GM19395 (cell line): ENCODE measurements at regions not wholly inside any gene's neighbourhood (a gene's known extent, or its start where the extent isn't known, plus 50 kb on each side); places are given as distances from the start of the nearest gene placed in this dataset.

Source experiments
- ATAC-seq: cut with Tn5 transposase; IDR thresholded peaks from one replicate; pipeline ENCODE4 v1.9.1; 2021; ENCODE audit warnings: mild to moderate bottlenecking, moderate library complexity; ENCODE audit not compliant: unreplicated experiment

DNA sequence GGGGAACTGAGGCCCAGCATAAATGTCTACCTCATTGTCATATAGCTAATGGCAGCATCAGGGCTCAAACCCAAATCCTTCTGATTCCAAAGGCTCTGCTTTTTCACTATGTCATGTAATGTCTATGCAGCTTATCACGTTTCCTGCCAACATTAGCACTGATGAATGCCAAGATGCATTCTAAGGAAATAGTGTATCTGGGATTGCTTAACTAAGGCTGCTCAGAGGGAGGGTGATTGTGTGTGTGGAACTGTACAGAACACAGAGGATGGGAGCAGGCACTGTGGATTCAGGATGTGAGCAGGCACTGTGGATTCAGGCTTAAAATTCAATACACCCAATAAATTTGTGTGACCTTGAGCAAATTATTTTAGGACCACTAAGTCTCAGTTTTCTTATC lies 456.4 kb upstream of the DEPDC1 start:
- no peak for ATAC-seq

DNA sequence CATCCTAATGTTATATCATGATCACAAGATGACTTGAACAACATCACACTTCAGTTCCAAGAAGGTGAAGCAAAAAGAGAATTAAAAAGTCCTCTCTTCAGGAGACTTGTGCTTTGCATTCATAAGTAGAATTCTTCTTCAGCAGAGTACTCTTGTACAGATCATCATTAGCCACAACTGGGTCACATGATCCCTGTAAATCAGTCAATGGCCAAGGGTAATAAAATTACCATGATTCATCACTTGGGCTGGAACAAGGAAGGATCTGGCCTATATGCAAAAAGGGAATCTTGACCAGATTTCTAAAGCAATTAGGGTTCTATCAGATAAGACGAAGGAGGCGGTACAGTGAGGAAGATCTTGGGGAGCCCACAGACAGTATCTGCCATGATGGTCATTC lies 458.0 kb upstream of the DEPDC1 start:
- ATAC-seq = no peak

DNA sequence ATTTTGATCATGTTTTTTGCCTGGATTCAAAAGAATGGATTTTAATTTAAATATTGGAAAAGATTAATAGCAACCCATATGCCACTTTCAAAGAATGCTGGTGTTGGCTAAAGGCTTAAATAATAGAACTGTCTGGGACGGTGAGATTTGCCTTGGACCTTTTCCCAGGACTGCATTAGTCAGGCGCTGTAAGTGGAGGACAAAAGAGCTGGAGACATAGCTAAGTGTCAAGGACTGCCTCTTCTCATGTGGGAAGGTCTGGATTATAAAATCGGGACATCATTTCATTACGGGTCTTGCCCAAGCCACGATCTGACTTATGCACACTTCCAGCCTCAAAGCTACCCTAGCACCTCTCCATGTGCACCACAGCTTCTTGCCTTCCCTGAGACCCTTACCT lies 458.5 kb upstream of the DEPDC1 start:
- no peak for ATAC-seq

DNA sequence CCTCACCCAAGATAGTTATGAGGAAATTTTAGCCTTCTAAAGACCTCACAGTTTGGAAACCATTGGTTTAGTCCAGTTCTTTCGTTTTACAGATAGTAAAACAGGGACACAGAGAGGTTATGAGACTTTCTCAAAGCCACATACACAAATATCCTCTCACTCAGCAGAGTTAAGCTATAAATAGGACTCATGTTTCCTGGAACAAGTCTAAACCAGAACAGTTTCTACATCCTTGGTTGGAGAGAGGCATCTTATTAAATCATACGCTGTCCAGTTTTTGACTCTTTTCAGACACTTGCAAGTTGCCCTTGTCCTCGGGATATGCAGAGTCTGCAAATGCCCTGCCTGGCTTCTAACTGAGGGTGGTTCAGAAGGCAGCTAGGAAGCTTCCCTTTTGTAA lies 462.1 kb upstream of the DEPDC1 start:
- ATAC-seq = no peak

DNA sequence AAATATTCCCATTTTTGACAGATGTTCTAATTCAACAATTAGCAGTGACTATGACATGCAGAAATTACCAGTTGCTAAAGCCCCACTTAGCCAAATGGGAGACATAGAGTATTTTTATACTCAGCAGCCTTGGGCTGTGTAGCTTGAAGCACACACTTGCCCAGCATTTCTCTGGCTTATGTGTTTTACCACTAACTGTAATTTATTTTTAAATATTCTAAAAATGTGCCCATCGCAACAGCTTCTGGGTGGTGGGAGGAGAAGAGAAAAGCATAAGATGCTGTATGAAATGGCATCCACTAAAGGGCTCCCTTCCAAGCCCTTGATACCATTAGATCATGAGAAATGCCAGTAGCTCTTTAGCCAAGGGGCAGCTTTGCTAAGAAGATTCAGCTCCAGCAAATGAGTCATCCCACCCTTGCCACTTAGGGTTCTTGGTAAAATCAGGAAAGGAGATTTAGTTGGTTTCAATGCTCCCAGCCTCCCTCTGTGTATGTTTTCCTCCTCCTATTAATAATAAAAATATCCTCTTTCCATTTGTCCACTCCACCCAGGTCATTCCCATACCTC lies 462.7 kb upstream of the DEPDC1 start:
- no peak for ATAC-seq

DNA sequence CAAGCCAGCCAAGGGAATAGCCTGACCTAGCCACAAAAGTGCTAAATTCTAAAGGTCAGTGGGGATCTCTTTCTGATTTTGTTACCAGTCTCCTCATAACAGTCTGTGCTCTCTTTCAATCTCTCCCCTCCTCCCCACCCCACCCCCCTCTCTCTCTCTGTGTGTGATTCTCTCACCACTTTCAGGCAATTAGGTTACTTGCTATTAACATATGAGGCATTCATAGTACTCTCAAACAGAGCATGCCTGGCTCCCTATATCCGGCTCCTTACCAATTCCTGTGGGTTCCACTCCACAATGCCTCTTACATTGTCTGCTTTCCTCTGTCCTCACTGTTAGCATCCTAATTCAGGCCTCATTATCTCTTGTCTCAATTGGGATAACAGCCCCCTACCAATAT lies 464.3 kb upstream of the DEPDC1 start:
- ATAC-seq = no peak

DNA sequence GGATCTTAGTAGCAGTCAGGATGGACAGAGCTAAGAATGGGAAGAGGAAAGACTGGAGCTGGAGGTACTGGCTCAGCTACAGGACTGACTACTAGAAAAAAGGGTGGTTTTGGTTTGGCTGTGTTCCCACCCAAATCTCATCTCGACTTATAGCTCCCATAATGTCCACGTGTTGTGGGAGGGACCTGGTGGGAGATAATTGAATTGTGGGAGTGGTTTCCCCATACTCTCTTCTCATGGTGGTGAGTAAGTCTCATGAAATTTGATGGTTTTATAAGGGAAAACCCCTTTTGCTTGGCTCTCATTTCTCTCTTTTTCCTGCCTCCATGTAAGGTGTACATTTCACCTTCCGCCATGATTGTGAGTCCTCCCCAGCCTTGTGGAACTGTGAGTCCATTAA lies 466.5 kb upstream of the DEPDC1 start:
- ATAC-seq = no peak

DNA sequence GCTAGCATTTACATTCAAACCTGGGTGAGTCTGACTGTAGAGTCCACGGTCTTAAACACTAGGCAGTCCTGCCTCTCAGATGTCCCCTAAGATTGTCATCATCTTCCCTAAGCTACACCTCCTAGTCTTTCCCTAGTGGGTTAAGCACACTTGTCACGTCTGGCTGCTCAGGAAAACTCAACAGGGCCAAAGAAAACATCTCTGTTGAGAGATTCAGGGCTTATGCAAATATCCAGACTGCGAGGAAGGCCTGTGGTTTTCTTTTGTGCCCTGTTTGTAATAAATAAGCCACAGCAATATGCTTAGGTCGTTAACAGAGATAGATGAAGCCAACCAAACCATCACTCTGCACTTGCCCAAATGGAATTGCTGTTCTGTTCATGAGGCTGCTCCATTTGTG lies 472.6 kb upstream of the DEPDC1 start:
- ATAC-seq = no peak

DNA sequence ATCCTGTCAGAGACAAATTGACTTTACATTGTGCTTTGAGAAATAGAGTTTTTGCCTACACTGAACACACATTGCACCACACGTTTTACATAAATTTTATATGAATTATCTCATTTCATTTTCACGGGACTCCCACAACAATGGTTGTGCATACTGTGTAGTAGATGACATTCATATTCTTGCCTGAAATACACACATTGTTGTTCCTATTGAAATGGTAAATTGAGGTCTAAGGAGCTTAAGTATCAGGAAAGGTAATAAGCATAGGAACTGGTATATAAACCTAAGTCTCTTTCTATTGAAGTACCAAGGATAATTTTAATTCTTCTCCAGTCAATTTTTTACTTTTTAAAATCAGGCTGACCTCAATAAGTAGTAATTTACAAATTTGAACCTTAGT lies 473.7 kb upstream of the DEPDC1 start:
- no peak for ATAC-seq

DNA sequence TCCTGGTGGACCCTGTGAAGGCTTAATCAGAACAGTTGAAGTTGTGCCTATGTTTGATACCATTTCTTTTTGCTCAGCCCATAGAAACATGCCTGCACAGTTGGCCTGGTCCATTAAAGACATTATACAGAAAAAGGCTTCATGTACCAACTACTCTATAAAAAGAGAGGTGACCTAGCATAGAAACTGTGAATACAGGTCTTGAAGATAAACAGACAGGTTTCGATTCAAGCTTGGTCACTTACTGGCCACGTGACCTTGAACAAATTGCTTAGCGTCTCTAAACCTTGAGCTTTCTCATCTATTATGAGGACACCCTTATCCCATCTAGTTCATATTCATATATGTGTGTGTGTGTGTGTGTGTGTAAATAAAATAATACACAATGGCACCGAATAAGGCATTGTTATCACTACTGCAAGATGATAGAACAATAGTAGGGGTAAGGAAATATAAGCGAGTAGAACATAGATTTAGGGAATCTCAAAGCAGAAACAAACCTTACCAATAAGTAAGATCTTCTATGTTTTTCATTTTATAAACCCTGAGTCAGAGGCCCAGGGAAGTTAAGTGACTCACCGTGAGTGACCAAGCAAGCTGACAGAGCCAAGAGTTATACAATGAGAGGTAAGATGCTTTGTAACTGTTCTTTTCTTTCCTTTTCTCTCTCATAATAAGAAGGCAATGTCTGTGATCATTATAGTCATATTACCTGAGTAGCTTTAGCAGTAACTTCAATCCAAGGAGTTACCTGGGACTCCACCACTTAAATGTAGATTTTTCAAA lies 476.8 kb upstream of the DEPDC1 start:
- ATAC-seq = no peak

DNA sequence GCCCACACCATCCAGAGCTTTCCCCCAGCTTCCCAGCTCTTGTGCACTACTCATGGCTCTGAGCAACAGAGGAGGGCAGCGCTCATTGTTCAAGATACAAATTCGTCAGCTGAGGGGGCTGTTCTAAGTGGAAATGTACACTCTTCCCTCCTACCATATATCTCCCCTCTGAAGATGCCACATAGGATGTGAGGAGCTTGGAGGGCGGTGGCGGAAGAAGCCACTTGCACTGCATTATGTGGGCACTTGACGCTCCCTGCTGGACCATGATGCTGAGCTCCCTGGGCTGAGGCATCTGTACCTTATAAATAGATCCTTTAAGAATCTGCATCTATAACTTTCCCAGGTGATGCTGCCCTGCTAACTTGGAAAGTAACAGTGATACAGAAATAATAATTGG lies 477.6 kb upstream of the DEPDC1 start:
- no peak for ATAC-seq

DNA sequence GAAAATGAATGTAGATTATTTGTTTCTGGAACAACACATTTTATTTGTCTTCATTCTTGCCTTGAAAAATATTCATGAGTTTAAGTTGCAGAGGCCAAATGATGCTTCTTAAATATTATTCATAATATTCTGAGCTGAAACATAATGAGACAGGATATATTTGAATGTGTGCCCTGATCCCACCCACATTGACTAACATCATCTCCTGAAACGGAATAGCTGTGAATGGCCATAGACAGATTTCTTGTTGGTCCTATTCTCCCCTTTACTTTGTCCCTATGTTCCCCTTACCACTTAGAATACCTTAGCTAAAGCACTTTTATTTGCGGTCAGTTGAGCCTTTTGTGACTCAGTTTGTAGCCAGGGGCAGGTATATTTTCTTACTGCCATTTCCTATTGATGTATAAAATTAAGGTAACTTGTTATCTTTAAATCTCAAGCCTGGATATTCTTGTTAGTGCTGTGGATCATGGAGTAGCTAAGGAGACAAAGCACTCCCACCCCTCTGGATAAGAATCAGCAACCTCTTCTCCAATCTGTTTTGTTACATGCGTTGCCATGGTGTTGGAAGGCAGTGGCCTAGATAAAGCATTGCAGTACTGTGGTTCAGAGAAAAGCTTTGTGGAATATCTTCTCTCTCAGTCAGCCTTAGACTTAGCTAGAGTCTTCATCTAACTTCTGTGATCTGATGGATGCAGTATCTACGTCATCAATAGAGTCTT lies 478.5 kb upstream of the DEPDC1 start:
- ATAC-seq = no peak

DNA sequence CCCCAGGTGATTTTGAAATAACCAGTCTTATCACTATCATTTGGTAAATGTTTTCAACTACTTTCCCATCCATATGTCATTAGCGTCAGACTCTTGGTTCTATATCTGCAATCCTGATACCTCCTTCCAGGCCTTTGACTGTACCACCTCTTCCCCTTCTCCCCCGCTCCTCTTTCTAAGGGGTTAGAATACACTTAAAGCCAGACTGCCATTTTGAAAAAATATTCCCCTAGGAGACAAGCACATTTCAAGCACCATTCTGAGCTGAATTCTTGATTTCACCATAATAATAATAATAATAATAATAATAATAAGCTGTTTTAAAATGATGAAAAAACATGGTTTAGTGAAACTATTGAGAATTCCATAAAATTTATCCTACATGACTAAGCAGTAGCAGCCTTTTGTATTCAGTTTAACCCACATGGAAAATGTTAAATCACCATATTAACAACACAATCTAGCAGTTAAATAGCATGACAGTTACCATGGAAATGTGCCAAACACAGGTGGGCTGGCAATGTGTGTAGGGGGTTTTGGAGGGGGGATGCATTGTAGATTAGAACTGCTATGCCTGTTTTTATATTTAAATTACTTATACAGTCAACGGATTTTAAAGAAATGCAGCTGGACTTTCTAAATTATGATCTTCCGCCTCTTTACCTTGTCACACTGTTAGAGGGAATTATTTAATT lies 480.2 kb upstream of the DEPDC1 start:
- no peak for ATAC-seq

DNA sequence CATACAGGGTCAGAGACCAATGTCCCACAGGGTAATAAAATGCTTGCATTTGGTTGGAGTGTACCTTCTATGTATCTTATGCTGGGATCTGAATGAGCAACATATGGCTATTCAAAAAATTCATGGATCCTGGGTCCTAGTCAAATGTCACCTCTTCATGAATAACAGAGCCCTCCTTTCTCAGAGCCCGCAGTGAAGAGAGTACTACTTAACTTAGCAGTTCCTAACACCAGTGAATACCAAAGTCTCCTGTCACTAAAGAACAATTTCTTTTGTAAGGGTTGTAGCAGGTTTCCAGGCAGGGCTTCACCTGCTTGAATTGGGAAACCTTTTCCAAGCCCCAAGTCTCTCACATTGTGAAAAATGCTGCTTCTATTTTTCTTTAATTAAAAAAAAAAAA lies 483.0 kb upstream of the DEPDC1 start:
- no peak for ATAC-seq

DNA sequence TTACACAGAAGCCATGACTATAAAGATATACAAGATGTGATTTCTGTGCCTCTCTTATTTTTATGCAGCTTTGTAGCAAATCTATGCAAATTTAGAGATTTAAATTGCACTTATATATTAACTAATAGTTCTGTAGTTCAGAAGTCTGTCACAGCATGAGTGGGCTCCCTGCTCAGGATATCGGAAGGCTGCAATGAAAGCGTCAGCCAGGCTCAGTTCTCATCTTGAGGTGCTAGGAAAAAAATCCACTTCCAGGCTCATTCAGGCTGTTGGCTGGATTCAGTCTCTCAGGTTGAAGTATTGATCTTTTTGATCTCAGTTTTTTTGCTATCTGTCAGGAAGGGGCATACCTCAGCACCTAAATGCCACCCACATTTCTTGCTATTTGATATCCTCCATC lies 487.4 kb upstream of the DEPDC1 start:
- no peak for ATAC-seq

DNA sequence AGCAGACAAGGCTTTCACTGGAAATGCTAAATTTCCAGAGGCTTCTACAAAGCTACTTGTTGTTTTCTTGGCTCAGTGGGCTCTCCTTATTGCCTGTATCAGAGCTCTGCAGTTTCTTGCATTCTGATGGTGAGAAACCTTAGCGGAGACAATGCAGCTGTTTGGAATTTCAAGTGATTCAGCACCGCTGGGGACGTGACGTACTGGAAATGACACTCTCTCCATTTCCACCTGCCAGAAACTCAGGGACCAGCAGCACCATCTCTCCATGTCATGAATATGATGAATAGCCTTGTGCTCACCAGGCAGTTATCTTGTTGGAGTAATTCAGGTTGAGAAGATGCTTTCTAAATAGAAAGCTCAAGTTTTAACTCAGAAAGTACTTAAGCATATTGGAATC lies 497.2 kb upstream of the DEPDC1 start:
- ATAC-seq = no peak

DNA sequence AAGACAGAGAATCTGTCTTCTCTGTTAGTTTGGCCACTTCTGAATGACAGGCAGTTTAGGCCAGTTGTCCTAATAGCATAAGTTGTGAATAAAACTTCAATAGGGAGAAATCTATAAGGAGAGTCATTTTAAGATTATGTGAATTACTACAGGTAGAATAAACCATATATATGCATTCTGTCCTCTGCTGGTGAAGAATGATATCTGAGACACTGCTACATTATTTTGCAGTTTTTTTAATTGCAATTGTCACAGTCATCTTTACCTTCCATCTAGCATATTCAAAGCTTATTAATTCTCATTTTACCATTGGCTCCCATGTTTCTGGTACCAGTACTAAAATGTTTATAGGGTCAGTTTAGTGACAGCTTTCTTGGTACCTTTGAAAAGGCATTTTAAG lies 519.6 kb upstream of the DEPDC1 start:
- ATAC-seq = no peak

DNA sequence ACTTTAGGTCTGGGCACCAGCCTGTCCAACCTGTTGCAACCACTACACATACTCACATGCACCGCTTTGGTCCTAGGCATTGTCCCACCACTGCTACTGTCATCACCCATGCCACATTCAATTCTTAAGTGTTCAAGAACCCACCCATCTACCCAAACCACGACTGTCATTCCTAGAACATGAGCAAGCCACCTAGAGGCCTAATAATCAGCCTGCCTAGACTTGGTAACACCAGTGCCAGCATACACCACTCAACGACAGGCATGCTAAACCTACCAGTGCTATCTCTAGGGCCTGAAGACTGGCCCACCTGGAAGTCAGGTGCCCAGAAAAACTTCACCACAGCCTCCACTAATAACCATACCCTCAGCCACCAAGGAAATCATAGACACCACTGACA lies 532.8 kb upstream of the DEPDC1 start:
- ATAC-seq = no peak

DNA sequence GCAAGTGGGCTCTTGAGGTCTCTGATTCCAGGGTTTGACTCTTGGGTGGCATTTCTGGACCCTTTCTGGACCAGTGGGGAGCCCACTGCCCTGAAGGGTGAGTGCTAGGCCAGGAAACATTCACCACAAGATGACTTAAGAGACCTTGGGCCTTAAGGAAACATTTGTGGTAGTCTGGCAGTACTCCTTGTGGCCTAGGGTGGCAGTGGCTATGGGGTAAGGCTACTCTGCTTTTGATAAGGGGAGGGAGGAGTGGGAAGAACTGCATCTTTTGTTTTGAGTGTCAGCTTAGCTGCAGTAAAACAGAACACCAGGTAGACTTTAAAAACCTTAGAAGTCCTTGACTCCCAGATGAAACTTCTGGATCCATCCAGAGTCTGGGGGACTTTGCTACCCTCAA lies 529.3 kb upstream of the LRRC7 start:
- ATAC-seq = no peak

DNA sequence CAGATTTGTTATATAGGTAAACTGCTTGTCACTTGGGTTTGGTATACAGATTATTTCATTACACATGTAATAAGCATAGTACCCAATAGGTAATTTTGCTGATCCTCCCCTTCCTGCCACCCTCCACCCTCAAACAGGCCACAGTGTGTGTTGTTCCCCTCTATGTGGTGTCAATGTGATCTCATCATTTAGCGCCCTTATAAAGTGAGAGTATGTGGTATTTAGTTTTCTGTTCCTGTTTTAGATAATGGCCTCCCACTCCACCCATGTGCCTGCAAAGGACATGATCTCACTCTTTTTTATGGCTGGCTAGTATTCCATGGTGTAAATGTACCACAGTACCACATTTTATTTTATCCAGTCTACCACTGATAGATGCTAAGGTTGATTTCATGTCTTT lies 522.1 kb upstream of the LRRC7 start:
- ATAC-seq = no peak

DNA sequence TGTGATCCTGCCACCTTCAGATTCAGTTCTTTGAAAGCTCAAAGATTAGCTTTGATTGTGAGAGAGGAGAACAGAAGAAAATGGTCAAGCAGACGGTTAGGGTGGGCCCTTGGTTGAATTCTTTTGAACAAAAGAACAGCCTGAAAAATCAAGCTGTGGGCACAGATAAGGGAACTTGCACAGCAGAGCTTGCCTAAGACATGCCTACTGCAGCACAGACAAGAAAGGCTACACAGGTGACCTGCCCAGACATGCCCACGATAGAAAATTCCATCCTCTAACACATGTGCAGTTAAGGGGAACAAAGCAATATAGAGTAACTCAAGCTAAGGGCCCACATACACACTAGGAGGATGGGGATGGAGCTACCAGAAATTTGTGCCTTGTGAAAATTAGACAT lies 512.5 kb upstream of the LRRC7 start:
- ATAC-seq = no peak

DNA sequence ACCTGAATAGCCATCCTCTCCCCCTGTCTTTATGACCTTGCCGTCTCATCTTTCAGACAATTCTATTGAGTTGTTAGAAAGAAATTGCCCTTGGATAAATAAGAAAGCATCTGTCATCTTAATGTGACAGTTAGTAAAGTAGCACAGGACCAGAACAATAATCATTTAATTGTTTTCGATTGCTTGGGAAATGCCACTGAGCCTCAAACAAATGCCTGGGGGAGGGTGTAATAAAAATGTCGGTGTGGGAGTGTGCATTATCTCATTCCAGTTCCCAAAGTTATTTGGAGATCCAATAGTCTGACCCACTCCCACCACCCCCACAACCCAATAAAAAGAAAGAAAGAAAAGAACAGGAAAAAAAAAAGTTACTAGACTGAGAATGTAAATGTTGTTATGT lies 509.3 kb upstream of the LRRC7 start:
- no peak for ATAC-seq
